Right forelimb (tissue), 1 donor: ENCODE measurements at regions not wholly inside any gene's neighbourhood (a gene's known extent, or its start where the extent isn't known, plus 50 kb on each side); places are given as distances from the start of the nearest gene placed in this dataset.

Source experiments
- DNase-seq: peaks from one replicate; pipeline ENCODE4 v3.0.0-alpha.2; 2018

DNA sequence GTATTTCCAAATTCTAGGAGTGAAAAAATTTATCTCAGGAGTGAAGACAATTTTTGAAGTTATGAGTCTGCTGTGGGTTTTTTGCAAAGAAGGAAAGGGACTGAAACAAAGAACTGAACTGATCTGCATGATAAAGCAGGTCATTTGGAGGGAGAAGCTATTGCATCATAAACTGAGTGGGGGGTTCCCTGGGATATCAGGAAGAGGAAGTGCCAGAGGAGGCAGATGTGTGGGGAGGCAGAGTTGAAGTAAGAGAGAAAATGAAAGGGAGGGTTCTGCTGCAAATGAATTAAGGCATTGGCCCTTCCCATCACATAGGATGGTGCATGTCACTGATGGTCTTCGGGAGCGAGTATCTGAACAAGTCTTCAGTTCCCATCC, 379.2 kb downstream of the VPS13C start:
- no peak for DNase-seq

GRCh38 chr15:61680260-61681037, 379.8 kb downstream of the VPS13C start:
- DNase-seq = no peak

DNA sequence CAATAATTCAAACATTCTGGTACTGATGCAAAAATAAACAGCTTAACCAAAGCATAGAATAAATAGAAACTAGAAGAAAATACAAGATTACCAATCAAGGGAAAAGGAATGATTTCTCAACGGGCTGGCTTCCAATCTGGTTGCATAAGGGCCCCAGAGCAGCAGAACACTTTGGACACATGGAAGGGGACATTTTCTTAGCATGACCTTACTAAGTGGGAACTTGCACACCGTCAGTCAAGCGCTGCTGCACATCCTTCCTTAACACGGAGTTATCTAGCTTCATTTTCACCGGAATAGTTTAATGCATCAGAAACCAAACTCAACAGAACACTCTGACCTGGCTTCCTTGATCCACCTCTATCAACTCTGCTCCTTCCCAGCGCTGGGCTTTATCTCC, 388.5 kb downstream of the VPS13C start:
- DNase-seq = no peak

GRCh38 chr15:61668444-61668843, 391.8 kb downstream of the VPS13C start:
- DNase-seq = no peak

- no peak for DNase-seq
These were observed 398.5 kb downstream of the VPS13C start for GRCh38 chr15:61661791-61662190.

DNA sequence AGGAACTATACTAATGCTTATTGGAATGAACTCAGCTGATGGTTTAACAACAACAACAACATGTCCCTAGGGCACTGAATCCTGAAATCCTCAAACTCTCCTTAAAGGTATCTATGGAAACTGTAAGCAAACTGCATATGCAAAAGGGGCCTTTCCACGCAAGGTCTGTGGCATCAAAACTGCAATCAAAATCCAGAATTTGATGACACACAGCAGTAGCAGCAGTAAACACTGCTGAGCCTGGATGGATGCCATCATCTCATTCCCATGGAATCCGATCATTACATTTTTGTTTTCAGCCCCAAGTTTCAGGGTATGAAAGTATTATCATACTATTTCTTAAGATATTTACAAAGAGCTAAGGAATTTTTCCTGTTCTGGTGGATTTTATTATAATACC, 399.7 kb downstream of the VPS13C start:
- no peak for DNase-seq

DNA sequence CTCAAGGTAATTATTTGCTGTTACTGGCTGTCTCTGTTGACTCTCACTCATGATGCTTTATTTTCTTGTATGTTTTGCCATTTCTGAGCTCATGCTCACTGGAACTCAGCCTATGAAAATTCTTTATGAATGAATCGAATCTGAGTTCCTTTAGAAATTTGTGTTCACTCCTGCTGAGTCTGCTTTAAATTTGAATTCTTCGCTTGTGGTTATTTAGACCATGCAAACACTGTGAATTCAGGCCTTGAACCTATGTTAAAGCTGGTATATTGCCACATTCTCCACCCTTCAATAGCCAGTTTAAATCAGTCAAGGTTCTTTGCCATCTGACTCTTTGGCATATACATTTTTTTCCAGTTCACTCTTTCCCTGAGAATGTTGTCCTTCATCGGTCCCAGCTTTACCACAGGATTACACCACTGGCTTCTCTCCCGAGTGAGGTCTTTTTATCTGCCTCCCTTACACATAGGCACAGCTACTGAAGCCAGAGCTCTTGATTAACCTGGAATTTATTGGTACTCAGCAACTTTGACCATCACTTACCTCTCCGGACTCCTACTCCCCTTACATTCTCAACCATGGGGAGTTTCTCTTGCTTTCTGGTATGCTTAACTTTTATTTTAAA, 400.6 kb downstream of the VPS13C start:
- no peak for DNase-seq

DNA sequence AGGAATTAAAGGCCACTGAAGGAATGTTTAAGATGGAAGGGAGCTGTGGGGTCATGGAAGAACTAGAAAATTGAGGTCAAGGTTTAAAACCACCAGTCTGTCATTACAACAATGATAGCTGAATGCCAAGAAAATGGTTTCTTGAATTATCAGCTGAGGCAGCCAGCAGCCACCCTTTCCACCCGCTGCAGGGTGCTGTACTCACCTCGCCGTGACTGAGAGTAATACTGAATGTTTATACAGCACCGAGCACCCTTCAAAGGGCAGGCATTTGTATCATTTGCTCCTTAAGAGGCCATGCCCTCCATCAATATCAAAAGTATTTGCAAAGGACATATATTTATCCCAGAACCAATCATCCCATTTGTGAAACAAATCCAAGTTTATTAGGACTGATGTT, 402.8 kb downstream of the VPS13C start:
- DNase-seq = no peak

DNA sequence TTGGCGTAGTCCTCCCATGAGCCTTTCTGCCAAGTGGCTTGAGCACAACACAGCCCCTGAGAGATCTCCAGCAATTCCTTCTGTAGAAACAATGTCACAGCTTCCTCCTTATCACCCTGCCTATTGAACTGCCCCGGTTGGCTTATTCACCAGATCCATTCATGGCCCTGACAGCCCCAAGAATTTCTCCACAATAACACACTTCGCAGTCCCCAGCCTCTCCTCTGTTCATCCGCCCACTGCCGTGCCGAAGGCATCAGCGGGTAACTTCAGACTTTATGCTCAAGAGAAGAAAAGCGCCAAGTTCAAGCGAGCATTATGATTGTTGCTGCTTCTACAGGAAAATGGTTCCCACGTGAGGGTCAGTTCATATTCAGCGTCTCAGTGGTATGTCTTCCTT, 403.9 kb downstream of the VPS13C start:
- DNase-seq = no peak

DNA sequence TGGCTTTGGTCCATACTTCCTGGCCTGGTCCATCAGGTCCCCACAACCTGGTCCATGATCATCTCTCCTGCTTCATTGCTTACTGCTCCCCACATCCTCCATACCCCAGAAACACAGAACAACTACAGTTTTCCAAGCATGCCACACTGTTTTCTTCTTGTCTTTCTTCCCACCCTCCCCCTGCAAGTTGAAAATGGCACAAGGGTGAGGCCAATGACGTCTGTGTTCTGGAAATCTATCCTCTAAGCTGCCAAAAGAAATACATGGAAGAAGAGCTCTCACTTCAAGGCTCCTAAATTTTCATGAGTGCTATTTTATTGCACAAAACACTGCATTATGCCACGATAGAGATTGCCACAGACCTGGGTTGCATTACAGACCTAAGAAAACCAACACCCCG, 404.4 kb downstream of the VPS13C start:
- DNase-seq = no peak

DNA sequence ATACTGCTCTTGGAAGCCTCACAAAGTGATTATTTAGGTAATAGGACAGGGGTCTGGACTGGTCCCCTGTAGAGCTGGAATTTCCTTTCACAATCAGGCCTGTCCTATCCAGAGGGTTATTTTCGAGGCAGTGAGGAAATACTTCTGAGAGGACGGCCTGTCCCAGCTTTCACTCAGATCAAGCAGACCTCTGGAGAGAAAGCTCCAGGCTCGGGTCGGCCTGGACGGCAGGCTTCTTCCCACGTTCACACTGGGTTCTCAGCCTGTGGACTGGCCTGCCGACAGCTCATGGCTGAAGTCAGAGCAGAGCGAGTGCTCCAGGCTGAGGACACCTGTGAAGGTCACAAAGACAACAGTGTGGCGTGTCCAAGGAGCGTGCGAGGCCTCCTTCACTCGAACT, 405.3 kb downstream of the VPS13C start:
- DNase-seq = no peak

- no peak for DNase-seq
These were observed 406.1 kb downstream of the VPS13C start for GRCh38 chr15:61654002-61654740.

- no peak for DNase-seq
These were observed 407.1 kb downstream of the VPS13C start for GRCh38 chr15:61653110-61653509.

- DNase-seq = no peak
These were observed 409.0 kb downstream of the VPS13C start for GRCh38 chr15:61651267-61651666.

- no peak for DNase-seq
These were observed 411.2 kb downstream of the VPS13C start for GRCh38 chr15:61649046-61649445.

DNA sequence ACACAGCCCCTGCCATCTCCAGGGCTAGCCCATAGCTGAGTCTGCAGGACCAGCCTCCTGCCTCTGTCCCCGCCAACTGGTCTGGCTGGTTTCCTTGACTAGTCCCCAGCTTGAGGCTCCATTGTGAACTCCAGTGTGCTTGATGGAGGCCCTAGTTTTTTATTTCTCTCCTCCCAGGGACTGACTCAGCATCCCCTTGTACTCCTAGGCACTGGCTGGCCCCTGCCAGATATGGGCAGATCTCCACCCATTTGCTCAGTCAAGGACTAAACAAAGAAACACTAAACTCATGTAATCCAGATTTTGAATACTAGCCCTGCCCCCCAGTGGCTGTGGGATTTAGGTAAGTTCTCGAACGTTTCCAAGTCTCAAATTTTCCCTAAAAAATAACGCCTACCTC, 415.4 kb upstream of the RORA start:
- no peak for DNase-seq

GRCh38 chr15:61641645-61642044, 412.5 kb upstream of the RORA start:
- no peak for DNase-seq

DNA sequence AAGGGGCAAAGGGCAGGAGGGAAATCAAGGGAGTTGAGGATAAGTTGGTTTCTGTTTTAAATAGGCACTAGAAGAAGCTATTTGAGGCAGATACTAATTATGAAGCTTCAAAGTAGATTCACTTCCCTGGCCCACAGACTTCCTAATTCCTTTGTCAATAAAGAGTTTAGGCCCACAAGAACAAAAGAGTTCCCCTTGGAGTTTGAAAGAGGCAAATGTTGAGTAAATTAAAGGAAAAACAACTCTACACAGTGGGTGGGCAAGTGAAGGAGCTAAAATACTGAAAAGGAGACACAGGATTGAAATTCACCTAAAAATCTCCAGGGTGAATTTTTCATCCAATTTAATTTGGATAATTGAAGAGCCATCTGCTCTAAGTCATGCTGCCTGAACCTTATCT, 411.7 kb upstream of the RORA start:
- DNase-seq = no peak

- no peak for DNase-seq
These were observed 410.4 kb upstream of the RORA start for GRCh38 chr15:61639491-61639890.

DNA sequence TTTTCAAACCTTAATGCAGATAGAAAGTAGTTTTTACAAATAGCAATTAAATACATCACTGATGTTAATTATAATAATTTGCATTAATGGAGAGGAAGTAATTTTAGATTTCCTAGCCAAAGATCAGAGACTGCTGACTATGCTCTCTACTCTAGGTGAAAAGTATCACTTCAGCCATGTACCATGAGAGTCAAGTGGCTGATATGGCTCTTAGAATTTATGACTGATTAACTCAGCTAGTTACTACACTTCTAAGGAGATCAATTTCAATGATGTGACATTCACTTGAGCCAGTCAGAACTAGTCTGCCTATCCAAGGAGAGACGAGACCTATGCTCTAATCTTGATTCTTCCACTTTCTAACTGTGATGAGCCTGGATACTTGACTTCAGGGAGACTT, 405.7 kb upstream of the RORA start:
- DNase-seq = no peak

GRCh38 chr15:61633951-61634350, 404.8 kb upstream of the RORA start:
- no peak for DNase-seq

DNA sequence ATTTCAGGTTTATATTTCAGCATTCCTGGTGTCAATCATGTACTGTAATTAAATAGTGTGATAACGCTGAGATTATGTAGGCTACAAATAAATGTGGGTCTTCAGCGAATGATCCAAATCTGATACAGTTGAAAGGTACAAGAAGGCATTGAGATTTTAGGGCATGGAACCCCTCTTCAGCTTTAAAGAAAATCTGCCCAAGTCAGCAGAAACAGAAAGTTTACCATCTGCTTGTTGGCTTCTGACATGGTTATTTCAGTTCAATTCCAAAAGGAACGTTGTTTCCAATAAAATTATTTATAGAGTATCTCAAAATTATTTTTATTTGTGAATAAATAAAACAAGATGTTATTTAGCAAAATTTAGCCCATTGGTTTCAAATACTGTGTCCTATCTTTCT, 400.2 kb upstream of the RORA start:
- no peak for DNase-seq

- no peak for DNase-seq
These were observed 395.8 kb upstream of the RORA start for GRCh38 chr15:61624950-61625349.

DNA sequence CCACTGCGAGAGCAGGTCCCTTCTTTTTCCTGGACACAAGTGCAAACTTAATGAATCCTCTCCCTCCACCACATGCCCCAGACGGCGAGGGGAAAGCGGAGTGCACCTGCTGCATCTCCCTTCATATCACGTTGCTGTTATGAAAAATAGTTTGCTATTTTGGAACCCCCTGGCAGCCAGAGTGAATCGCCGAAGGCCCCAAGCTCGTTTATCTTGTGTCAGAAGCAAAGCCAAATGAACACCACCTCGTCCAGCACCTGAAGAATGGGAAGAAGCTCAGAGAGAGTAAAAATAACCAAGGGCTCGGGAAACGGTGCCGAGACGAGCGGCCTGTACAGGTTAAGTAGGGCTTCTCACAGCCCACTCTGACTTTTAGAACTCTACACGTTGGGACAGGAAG, 394.6 kb upstream of the RORA start:
- no peak for DNase-seq
